Endothelial cell of umbilical vein (primary cell): ENCODE measurements at regions not wholly inside any gene's neighbourhood (a gene's known extent, or its start where the extent isn't known, plus 50 kb on each side); places are given as distances from the start of the nearest gene placed in this dataset.

ENCODE experiments used
- BruUV-seq: library from RNA; stranded (reverse); fragments of 400-500 nt; replicated peaks from 2 replicates; lab custom pipeline; 2021; lab: Mats Ljungman, UMichigan
- CTCF ChIA-PET: fragments of 300-600, 350-600 bp; sonication (Branson Sonifier 250); formaldehyde crosslinking; loops from one replicate; lab custom pipeline; 2021; ENCODE audit warnings: antibody characterized with exemption, inconsistent platforms; lab: Charles Lee
- POLR2A ChIA-PET: fragments of 300-600, 350-600 bp; sonication (Branson Sonifier 250); formaldehyde crosslinking; loops from one replicate; lab custom pipeline; 2021; ENCODE audit warnings: antibody characterized with exemption, inconsistent platforms; lab: Charles Lee
- DNase-seq: peaks from one replicate; pipeline ENCODE4 v3.0.0-alpha.2; 2011; ENCODE audit warnings: low read depth, low spot score
- FAIRE-seq: peaks from 2 replicates; lab custom pipeline; 2011; peaks lifted over from hg19 to GRCh38; lab: Jason Lieb, UNC
- H2AFZ ChIP-seq: 2 replicates; pipeline ENCODE4 v1.6.0; 2012; ENCODE audit warnings: low read depth, low read length, control low read depth, inconsistent platforms
- H3K27ac ChIP-seq: 2 replicates; pipeline ENCODE4 v1.5.1; 2011; ENCODE audit warnings: low read depth, mild to moderate bottlenecking, control low read depth, low read length, moderate library complexity; ENCODE audit not compliant: insufficient read depth
- H3K27me3 ChIP-seq, 2 experiments: 2 replicates each; pipeline versions ENCODE4 v1.6.0 to v1.6.1; 2011; ENCODE audit warnings: low read length in 2 of 2, mixed read lengths in 1 of 2; ENCODE audit not compliant: control insufficient read depth in 2 of 2, insufficient read depth in 2 of 2
- H3K36me3 ChIP-seq, 2 experiments: 2 replicates in 1 of 2; 3 replicates in 1 of 2; pipeline ENCODE4 v1.5.1; 2011; ENCODE audit warnings: low read length in 2 of 2, mild to moderate bottlenecking in 1 of 2, moderate library complexity in 1 of 2; ENCODE audit not compliant: control insufficient read depth in 2 of 2, insufficient read depth in 2 of 2; ENCODE audit errors: extremely low read depth in 1 of 2
- H3K4me1 ChIP-seq: 3 replicates; pipeline ENCODE4 v1.5.1; 2011; ENCODE audit warnings: mild to moderate bottlenecking, low read length; ENCODE audit not compliant: control insufficient read depth, insufficient read depth; ENCODE audit errors: extremely low read depth
- H3K4me2 ChIP-seq: 2 replicates; pipeline ENCODE4 v1.6.1; 2011; ENCODE audit warnings: low read length, control low read depth, mixed read lengths; ENCODE audit not compliant: insufficient read depth
- H3K4me3 ChIP-seq, 3 experiments: fragments of 200-600 bp in 1 of 3; sonication (generic), shearing (Covaris generic) in 1 of 3; replicated peaks in 1 of 3; 2 replicates each; pipeline ENCODE4 v1.5.1; 2011 to 2016; ENCODE audit warnings: control low read depth in 3 of 3, low read length in 3 of 3, mild to moderate bottlenecking in 2 of 3, inconsistent platforms in 1 of 3, low read depth in 1 of 3, moderate library complexity in 1 of 3; ENCODE audit not compliant: insufficient read depth in 1 of 3
- H3K79me2 ChIP-seq: 2 replicates; pipeline ENCODE4 v1.6.0; 2012; ENCODE audit warnings: low read length, inconsistent platforms; ENCODE audit not compliant: control insufficient read depth, insufficient read depth
- H3K9ac ChIP-seq: replicated peaks from 2 replicates; pipeline ENCODE3; 2011; ENCODE audit warnings: low read length, control low read depth; ENCODE audit not compliant: insufficient read depth; ENCODE audit errors: extremely low read depth
- H3K9me1 ChIP-seq: replicated peaks from 3 replicates; pipeline ENCODE4 v1.6.0; 2011; ENCODE audit warnings: mild to moderate bottlenecking, low read length; ENCODE audit not compliant: control insufficient read depth, insufficient read depth; ENCODE audit errors: extremely low read depth
- H3K9me3 ChIP-seq: replicated peaks from 2 replicates; pipeline ENCODE4 v1.5.1; 2012; ENCODE audit warnings: low read length, inconsistent platforms; ENCODE audit not compliant: control insufficient read depth, insufficient read depth
- H4K20me1 ChIP-seq: replicated peaks from 2 replicates; pipeline ENCODE3; 2011; ENCODE audit warnings: mild to moderate bottlenecking, low read length; ENCODE audit not compliant: control insufficient read depth, insufficient read depth; ENCODE audit errors: extremely low read depth
- EZH2 ChIP-seq: IDR thresholded peaks from 2 replicates; pipeline ENCODE4 v1.6.1; 2012; ENCODE audit warnings: borderline replicate concordance, low read depth, mild to moderate bottlenecking, moderate library complexity, low read length, inconsistent platforms; ENCODE audit not compliant: severe bottlenecking
- FOS ChIP-seq: IDR thresholded peaks from 2 replicates; pipeline ENCODE4 v1.6.1; 2011; ENCODE audit warnings: mild to moderate bottlenecking, low read length, moderate library complexity, borderline replicate concordance; ENCODE audit not compliant: insufficient read depth
- GATA2 ChIP-seq: IDR thresholded peaks from 2 replicates; pipeline ENCODE4 v1.7.0; 2011; ENCODE audit warnings: low read depth, mild to moderate bottlenecking, moderate library complexity, mixed read lengths, low read length; ENCODE audit not compliant: insufficient read length, insufficient read depth
- JUN ChIP-seq: IDR thresholded peaks from 2 replicates; pipeline ENCODE4 v1.6.1; 2011; ENCODE audit warnings: borderline replicate concordance, low read depth; ENCODE audit not compliant: insufficient read length, insufficient read depth
- MYC ChIP-seq: IDR thresholded peaks from one replicate; pipeline ENCODE4 v1.6.1; 2011; ENCODE audit warnings: mild to moderate bottlenecking, low read depth, low read length
- POLR2A ChIP-seq: IDR thresholded peaks from 2 replicates; pipeline ENCODE4 v1.6.1; 2012; ENCODE audit warnings: low read depth, mild to moderate bottlenecking, control low read depth, low read length
- POLR2AphosphoS5 ChIP-seq: IDR thresholded peaks from 2 replicates; pipeline ENCODE4 v1.6.1; 2012; ENCODE audit warnings: low read depth, mild to moderate bottlenecking, control low read depth, low read length, moderate library complexity; ENCODE audit not compliant: insufficient read depth
- dilution Hi-C: fragments of 300-500 bp; cut with MboI; formaldehyde crosslinking; loops from one replicate; pipeline ENCODE4 v1.15.0; 2019; ENCODE audit warnings: low sequenced_read_pairs; ENCODE audit not compliant: extremely low pct_ligation_motif_present
- intact Hi-C: fragments of 100-400 bp; cut with micrococcal nuclease; formaldehyde crosslinking; loops from one replicate; pipeline ENCODE4 v1.10.0; 2022
- TF ChIP-seq, protein P1 (sequence below): IDR thresholded peaks from 2 replicates; pipeline ENCODE4 v1.6.1; 2011; ENCODE audit not compliant: insufficient read depth, insufficient read length
- TF ChIP-seq, protein P2 (sequence below), 2 donors: IDR thresholded peaks; 1 replicate in 1 of 2; 2 replicates in 1 of 2; pipeline ENCODE4 v1.5.1; 2011; ENCODE audit warnings: low read length in 2 of 2, mild to moderate bottlenecking in 2 of 2, moderate library complexity in 2 of 2, control low read depth in 1 of 2, inconsistent platforms in 1 of 2, low read depth in 1 of 2; ENCODE audit not compliant: insufficient read depth in 1 of 2; ENCODE audit errors: extremely low read depth in 1 of 2

DNA sequence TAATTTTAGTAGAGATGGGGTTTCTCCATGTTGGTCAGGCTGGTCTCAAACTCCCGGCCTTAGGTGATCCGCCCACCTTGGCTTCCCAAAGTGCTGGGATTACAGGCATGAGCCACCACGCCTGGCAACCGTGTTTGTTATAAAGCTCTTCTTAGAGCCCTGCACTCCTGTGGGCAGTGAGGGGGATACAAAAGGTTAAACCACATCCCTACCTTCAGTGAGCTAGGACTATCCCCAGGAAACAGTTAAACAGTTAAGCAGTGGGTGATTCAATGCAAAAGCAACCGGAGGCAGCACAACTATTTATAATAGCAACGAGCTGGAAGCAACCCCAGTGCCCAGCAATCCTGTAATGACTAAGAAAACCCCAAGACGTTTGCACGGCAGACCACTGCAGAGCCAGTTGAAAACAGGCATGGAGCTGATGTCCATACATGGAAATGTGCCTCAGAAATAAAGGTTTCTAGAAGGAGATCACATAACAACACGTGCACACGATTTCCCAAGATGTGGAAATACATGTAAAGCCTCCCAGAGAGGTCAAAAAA, 107.2 kb upstream of the LYZL2 start:
- TF ChIP-seq EZH2 (no peak), POLR2AphosphoS5 (peak; percentile 50), GATA2 (peak; percentile 65), FOS (peak; percentile 81), JUN (peak; percentile 81)
- TF ChIP-seq, protein P1, sequence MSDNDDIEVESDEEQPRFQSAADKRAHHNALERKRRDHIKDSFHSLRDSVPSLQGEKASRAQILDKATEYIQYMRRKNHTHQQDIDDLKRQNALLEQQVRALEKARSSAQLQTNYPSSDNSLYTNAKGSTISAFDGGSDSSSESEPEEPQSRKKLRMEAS, result no peak
- no peak overlapping the region for H2AFZ ChIP-seq
- no peak overlapping the region for H3K4me3 ChIP-seq
- no peaks in the 10 kb centered on the region for H3K79me2 ChIP-seq
- dilution Hi-C loops (no loop called here), intact Hi-C loops (loop anchor here (1.0 to 2.0 kb wide), 2 partner anchors 48 to 296 kb away; no protein-coding TSS in a partner anchor)
- peaks cover 4% of the 10 kb centered on the region for H3K4me1 ChIP-seq
- CTCF ChIA-PET, result interaction anchor here (0.7 to 1.4 kb wide), 8 partner anchors 9 to 1034 kb away, joined by 3 to 11 read pairs (median 3); no protein-coding TSS in a partner anchor
- H3K4me2 ChIP-seq, result no peak overlapping the region
- H3K9me3 ChIP-seq, result no peaks in the 10 kb centered on the region
- peak overlapping the region; percentile 57 for H3K27ac ChIP-seq
- no peaks in the 10 kb centered on the region for H3K9me1 ChIP-seq
- no peaks in the 10 kb centered on the region for H4K20me1 ChIP-seq
- POLR2A ChIA-PET, result interaction anchor here (0.6 to 0.7 kb wide), 2 partner anchors 8 to 1068 kb away, joined by 3 to 4 read pairs; no protein-coding TSS in a partner anchor
- H3K36me3 ChIP-seq, result no peaks in the 10 kb centered on the region
- BruUV-seq, result no TSS peak
- FAIRE-seq (peak; percentile 98), DNase-seq (peak; percentile 85)
- H3K27me3 ChIP-seq, result no peaks in the 10 kb centered on the region
- H3K9ac ChIP-seq, result no peak overlapping the region

DNA sequence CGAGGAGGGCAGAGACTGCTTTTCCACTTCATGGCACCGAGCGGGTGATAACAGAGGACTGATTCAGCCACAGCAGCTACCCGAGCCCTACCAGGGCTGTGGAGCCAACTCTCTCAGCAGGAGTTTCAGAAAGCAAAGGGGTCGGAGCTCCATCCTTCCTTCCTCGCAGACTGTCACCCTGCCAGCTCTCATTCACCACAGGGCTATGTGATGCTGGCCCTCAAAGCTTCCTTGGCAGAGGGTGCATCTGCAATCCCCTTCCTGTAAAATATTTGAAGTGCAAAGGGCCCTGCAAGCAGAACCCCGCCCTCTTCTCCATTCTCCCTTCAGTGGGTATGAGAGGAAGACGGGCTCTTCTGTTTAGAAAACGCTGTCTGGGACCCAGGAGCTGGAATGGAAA, 105.3 kb upstream of the LYZL2 start:
- dilution Hi-C loops (no loop called here), intact Hi-C loops (no loop called here)
- no peaks in the 10 kb centered on the region for H3K9me1 ChIP-seq
- no peaks in the 10 kb centered on the region for H3K9me3 ChIP-seq
- TF ChIP-seq GATA2, result no peak
- TF ChIP-seq JUN, result no peak
- TF ChIP-seq EZH2, result no peak
- TF ChIP-seq MYC, result no peak
- TF ChIP-seq POLR2A, result no peak
- TF ChIP-seq, protein P2, sequence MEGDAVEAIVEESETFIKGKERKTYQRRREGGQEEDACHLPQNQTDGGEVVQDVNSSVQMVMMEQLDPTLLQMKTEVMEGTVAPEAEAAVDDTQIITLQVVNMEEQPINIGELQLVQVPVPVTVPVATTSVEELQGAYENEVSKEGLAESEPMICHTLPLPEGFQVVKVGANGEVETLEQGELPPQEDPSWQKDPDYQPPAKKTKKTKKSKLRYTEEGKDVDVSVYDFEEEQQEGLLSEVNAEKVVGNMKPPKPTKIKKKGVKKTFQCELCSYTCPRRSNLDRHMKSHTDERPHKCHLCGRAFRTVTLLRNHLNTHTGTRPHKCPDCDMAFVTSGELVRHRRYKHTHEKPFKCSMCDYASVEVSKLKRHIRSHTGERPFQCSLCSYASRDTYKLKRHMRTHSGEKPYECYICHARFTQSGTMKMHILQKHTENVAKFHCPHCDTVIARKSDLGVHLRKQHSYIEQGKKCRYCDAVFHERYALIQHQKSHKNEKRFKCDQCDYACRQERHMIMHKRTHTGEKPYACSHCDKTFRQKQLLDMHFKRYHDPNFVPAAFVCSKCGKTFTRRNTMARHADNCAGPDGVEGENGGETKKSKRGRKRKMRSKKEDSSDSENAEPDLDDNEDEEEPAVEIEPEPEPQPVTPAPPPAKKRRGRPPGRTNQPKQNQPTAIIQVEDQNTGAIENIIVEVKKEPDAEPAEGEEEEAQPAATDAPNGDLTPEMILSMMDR (IDR thresholded peaks at IDR 0.05; ENCODE audit: extremely low read depth in 1 of 2, insufficient read depth in 1 of 2, low read depth in 1 of 2, low read length in 2 of 2), result no peak
- TF ChIP-seq, protein P1, result no peak
- TF ChIP-seq POLR2AphosphoS5, result no peak
- TF ChIP-seq FOS, result no peak
- H3K27ac ChIP-seq, result no peak overlapping the region
- no peaks in the 10 kb centered on the region for H4K20me1 ChIP-seq
- CTCF ChIA-PET, result interaction anchor here (1.1 kb wide), 1 partner anchor 17 kb away, joined by 4 read pairs; no protein-coding TSS in a partner anchor
- H3K4me3 ChIP-seq, result no peak overlapping the region
- POLR2A ChIA-PET, result no interaction called here
- no peak overlapping the region for H3K4me2 ChIP-seq
- FAIRE-seq (no peak), DNase-seq (no peak)
- no peak overlapping the region for H2AFZ ChIP-seq
- no TSS peak for BruUV-seq
- no peaks in the 10 kb centered on the region for H3K27me3 ChIP-seq
- H3K79me2 ChIP-seq, result no peaks in the 10 kb centered on the region
- peaks cover 4% of the 10 kb centered on the region for H3K4me1 ChIP-seq
- H3K9ac ChIP-seq, result no peak overlapping the region
- H3K36me3 ChIP-seq, result no peaks in the 10 kb centered on the region
